ENCODE measurements at regions not wholly inside any gene's neighbourhood (a gene's known extent, or its start where the extent isn't known, plus 50 kb on each side); places are given as distances from the start of the nearest gene placed in this dataset.

- Mint-ChIP-seq H3K4me3 (no peak overlapping the region), H3K9me3 (no peaks in the 10 kb centered on the region), H3K36me3 (ENCODE audit: low read depth) (no peaks in the 10 kb centered on the region), H3K4me1 (no peaks in the 10 kb centered on the region), H3K27ac (no peak overlapping the region), H3K27me3 (no peaks in the 10 kb centered on the region)
- POLR2A ChIA-PET = no interaction called here
- CTCF ChIA-PET = no interaction called here
- DNase-seq = no peak
These were observed 1187.9 kb downstream of the REEP3 start for GRCh38 chr10:64708884-64709681.

- H3K27me3 Mint-ChIP-seq = no peaks in the 10 kb centered on the region
- H3K4me1 Mint-ChIP-seq = no peaks in the 10 kb centered on the region
- CTCF ChIA-PET = no interaction called here
These were observed 1205.3 kb downstream of the REEP3 start for GRCh38 chr10:64726466-64726865.

GRCh38 chr10:64731016-64731415 is 1209.8 kb downstream of the REEP3 start:
- Mint-ChIP-seq H3K4me1 (no peaks in the 10 kb centered on the region), H3K27me3 (no peaks in the 10 kb centered on the region)
- CTCF ChIA-PET = no interaction called here

More at GRCh38 chr10:64726466-64726865, 1205.3 kb downstream of the REEP3 start:
- no peak overlapping the region for H3K27ac Mint-ChIP-seq
- no peaks in the 10 kb centered on the region for H3K36me3 Mint-ChIP-seq (ENCODE audit: low read depth)
- POLR2A ChIA-PET = no interaction called here
- DNase-seq = no peak
- H3K9me3 Mint-ChIP-seq = peaks cover 7% of the 10 kb centered on the region
- H3K4me3 Mint-ChIP-seq = no peak overlapping the region

GRCh38 chr10:64732372-64732957 is 1211.3 kb downstream of the REEP3 start:
- no peaks in the 10 kb centered on the region for H3K4me1 Mint-ChIP-seq
- peaks cover 8% of the 10 kb centered on the region for H3K9me3 Mint-ChIP-seq
- POLR2A ChIA-PET = no interaction called here
- no peaks in the 10 kb centered on the region for H3K27me3 Mint-ChIP-seq
- no peak overlapping the region for H3K4me3 Mint-ChIP-seq
- CTCF ChIA-PET = no interaction called here
- H3K27ac Mint-ChIP-seq = no peak overlapping the region
- DNase-seq = no peak
- H3K36me3 Mint-ChIP-seq (ENCODE audit: low read depth) = no peaks in the 10 kb centered on the region

More at GRCh38 chr10:64731016-64731415, 1209.8 kb downstream of the REEP3 start:
- Mint-ChIP-seq H3K9me3 (peaks cover 7% of the 10 kb centered on the region), H3K36me3 (ENCODE audit: low read depth) (no peaks in the 10 kb centered on the region), H3K27ac (no peak overlapping the region), H3K4me3 (no peak overlapping the region)
- no peak for DNase-seq
- POLR2A ChIA-PET = no interaction called here

GRCh38 chr10:64733980-64734379 is 1212.8 kb downstream of the REEP3 start:
- Mint-ChIP-seq H3K27me3 (no peaks in the 10 kb centered on the region), H3K27ac (no peak overlapping the region), H3K9me3 (peaks cover 3% of the 10 kb centered on the region), H3K4me3 (no peak overlapping the region), H3K36me3 (ENCODE audit: low read depth) (no peaks in the 10 kb centered on the region), H3K4me1 (no peaks in the 10 kb centered on the region)
- DNase-seq = no peak
- ChIA-PET POLR2A (no interaction called here), CTCF (no interaction called here)

- Mint-ChIP-seq H3K36me3 (ENCODE audit: low read depth) (no peaks in the 10 kb centered on the region), H3K27me3 (no peaks in the 10 kb centered on the region), H3K9me3 (peaks cover 3% of the 10 kb centered on the region), H3K27ac (no peak overlapping the region), H3K4me1 (no peaks in the 10 kb centered on the region), H3K4me3 (no peak overlapping the region)
- ChIA-PET CTCF (no interaction called here), POLR2A (no interaction called here)
- no peak for DNase-seq
These were observed 1217.3 kb downstream of the REEP3 start for GRCh38 chr10:64738462-64738861.

- DNase-seq = no peak
- ChIA-PET CTCF (no interaction called here), POLR2A (no interaction called here)
- Mint-ChIP-seq H3K27ac (no peak overlapping the region), H3K9me3 (no peaks in the 10 kb centered on the region), H3K27me3 (no peaks in the 10 kb centered on the region), H3K4me3 (no peak overlapping the region), H3K36me3 (ENCODE audit: low read depth) (no peaks in the 10 kb centered on the region), H3K4me1 (no peaks in the 10 kb centered on the region)
These were observed 1224.4 kb downstream of the REEP3 start for GRCh38 chr10:64745565-64745964.

GRCh38 chr10:64750672-64751071 is 1229.5 kb downstream of the REEP3 start:
- H3K4me3 Mint-ChIP-seq = no peak overlapping the region
- no peaks in the 10 kb centered on the region for H3K36me3 Mint-ChIP-seq (ENCODE audit: low read depth)
- no peaks in the 10 kb centered on the region for H3K9me3 Mint-ChIP-seq
- no peak overlapping the region for H3K27ac Mint-ChIP-seq
- CTCF ChIA-PET = no interaction called here
- no peak for DNase-seq
- H3K4me1 Mint-ChIP-seq = no peaks in the 10 kb centered on the region
- H3K27me3 Mint-ChIP-seq = no peaks in the 10 kb centered on the region
- POLR2A ChIA-PET = no interaction called here

- Mint-ChIP-seq H3K4me3 (no peak overlapping the region), H3K27ac (no peak overlapping the region), H3K4me1 (no peaks in the 10 kb centered on the region), H3K27me3 (no peaks in the 10 kb centered on the region), H3K36me3 (ENCODE audit: low read depth) (no peaks in the 10 kb centered on the region), H3K9me3 (no peaks in the 10 kb centered on the region)
- ChIA-PET POLR2A (no interaction called here), CTCF (no interaction called here)
- no peak for DNase-seq
These were observed 1232.3 kb downstream of the REEP3 start for GRCh38 chr10:64753516-64753915.

- H3K4me1 Mint-ChIP-seq = no peaks in the 10 kb centered on the region
- no peak overlapping the region for H3K27ac Mint-ChIP-seq
- H3K36me3 Mint-ChIP-seq (ENCODE audit: low read depth) = no peaks in the 10 kb centered on the region
- CTCF ChIA-PET = interaction anchor here (0.6 kb wide), 1 partner anchor 14 kb away, joined by 3 read pairs; no protein-coding TSS in a partner anchor
- DNase-seq = no peak
- no peaks in the 10 kb centered on the region for H3K9me3 Mint-ChIP-seq
- POLR2A ChIA-PET = no interaction called here
- no peak overlapping the region for H3K4me3 Mint-ChIP-seq
- H3K27me3 Mint-ChIP-seq = no peaks in the 10 kb centered on the region
These were observed 1239.2 kb downstream of the REEP3 start for GRCh38 chr10:64760371-64760770.

GRCh38 chr10:64762861-64763260 is 1241.7 kb downstream of the REEP3 start:
- no peak overlapping the region for H3K4me3 Mint-ChIP-seq
- H3K9me3 Mint-ChIP-seq = no peaks in the 10 kb centered on the region
- no peaks in the 10 kb centered on the region for H3K36me3 Mint-ChIP-seq (ENCODE audit: low read depth)
- no peak overlapping the region for H3K27ac Mint-ChIP-seq
- no peaks in the 10 kb centered on the region for H3K4me1 Mint-ChIP-seq
- no peak for DNase-seq
- no peaks in the 10 kb centered on the region for H3K27me3 Mint-ChIP-seq
- POLR2A ChIA-PET = no interaction called here
- CTCF ChIA-PET = no interaction called here

GRCh38 chr10:64765498-64765897 is 1244.3 kb downstream of the REEP3 start:
- H3K9me3 Mint-ChIP-seq = no peaks in the 10 kb centered on the region
- POLR2A ChIA-PET = no interaction called here

GRCh38 chr10:64771253-64772050 is 1250.3 kb downstream of the REEP3 start:
- CTCF ChIA-PET = no interaction called here

More at GRCh38 chr10:64765498-64765897, 1244.3 kb downstream of the REEP3 start:
- H3K4me3 Mint-ChIP-seq = no peak overlapping the region
- H3K4me1 Mint-ChIP-seq = no peaks in the 10 kb centered on the region
- no peak for DNase-seq
- H3K36me3 Mint-ChIP-seq (ENCODE audit: low read depth) = no peaks in the 10 kb centered on the region
- H3K27ac Mint-ChIP-seq = no peak overlapping the region
- no peaks in the 10 kb centered on the region for H3K27me3 Mint-ChIP-seq
- CTCF ChIA-PET = no interaction called here

More at GRCh38 chr10:64771253-64772050, 1250.3 kb downstream of the REEP3 start:
- H3K9me3 Mint-ChIP-seq = peaks cover 5% of the 10 kb centered on the region
- H3K27me3 Mint-ChIP-seq = no peaks in the 10 kb centered on the region
- no peak for DNase-seq
- H3K27ac Mint-ChIP-seq = no peak overlapping the region
- H3K4me1 Mint-ChIP-seq = no peaks in the 10 kb centered on the region
- H3K4me3 Mint-ChIP-seq = no peak overlapping the region
- POLR2A ChIA-PET = no interaction called here
- H3K36me3 Mint-ChIP-seq (ENCODE audit: low read depth) = no peaks in the 10 kb centered on the region
